CD4-positive, CD25-positive, alpha-beta regulatory T cell (primary cell): ENCODE measurements at regions not wholly inside any gene's neighbourhood (a gene's known extent, or its start where the extent isn't known, plus 50 kb on each side); places are given as distances from the start of the nearest gene placed in this dataset.
"Not testable (repeated sequence)": the region's sequence is repeated elsewhere in the genome, so short reads cannot be mapped to it uniquely, and the experiment has no call there.

Source experiments
- ATAC-seq, 2 donors: fragments of 150-1000 bp; cut with Tn5 transposase; one replicate each; pipeline ENCODE4 v1.10.0; 2021; ENCODE audit warnings: low read depth in 2 of 2, moderate number of reproducible peaks in 2 of 2, moderate library complexity in 1 of 2
- DNase-seq, 3 donors: peaks; one replicate each; pipeline versions ENCODE4 v3.0.0 to v3.0.0-alpha.2; 2012 to 2022; ENCODE audit warnings: mixed read lengths in 1 of 3
- H3K27ac ChIP-seq: one replicate; pipeline ENCODE4 v1.7.0; 2013; ENCODE audit warnings: mild to moderate bottlenecking, low read length; ENCODE audit not compliant: insufficient read depth, poor library complexity, severe bottlenecking
- H3K27me3 ChIP-seq: one replicate; pipeline ENCODE4 v1.7.0; 2013; ENCODE audit warnings: low read length; ENCODE audit not compliant: control insufficient read depth, insufficient read depth
- H3K36me3 ChIP-seq: one replicate; pipeline ENCODE4 v1.7.0; 2013; ENCODE audit warnings: mild to moderate bottlenecking, low read length, moderate library complexity; ENCODE audit not compliant: control insufficient read depth, insufficient read depth
- H3K4me1 ChIP-seq: 2 replicates; pipeline ENCODE4 v1.7.0; 2013; ENCODE audit warnings: mild to moderate bottlenecking, low read length; ENCODE audit not compliant: insufficient read depth, control insufficient read depth, poor library complexity, severe bottlenecking
- H3K4me3 ChIP-seq: one replicate; pipeline ENCODE4 v1.7.0; 2013; ENCODE audit warnings: low read depth, mild to moderate bottlenecking, low read length, moderate library complexity
- H3K9me3 ChIP-seq, 2 experiments: 1 replicate in 1 of 2; 2 replicates in 1 of 2; pipeline ENCODE4 v1.7.0; 2013; ENCODE audit warnings: low read length in 2 of 2, mild to moderate bottlenecking in 1 of 2, moderate library complexity in 1 of 2; ENCODE audit not compliant: control insufficient read depth in 2 of 2
- H3K27ac Mint-ChIP-seq, 3 donors: one replicate each; pipeline ENCODE4 v1.8.0; 2020 to 2022; ENCODE audit warnings: mild to moderate bottlenecking in 3 of 3, mixed read lengths in 3 of 3, moderate library complexity in 2 of 3
- H3K27me3 Mint-ChIP-seq: one replicate; pipeline ENCODE4 v1.8.0; 2022; ENCODE audit warnings: mild to moderate bottlenecking, mixed read lengths
- H3K36me3 Mint-ChIP-seq: one replicate; pipeline ENCODE4 v1.8.0; 2020; ENCODE audit warnings: mixed read lengths
- H3K4me1 Mint-ChIP-seq, 4 donors: one replicate each; pipeline ENCODE4 v1.8.0; 2020 to 2022; ENCODE audit warnings: mixed read lengths in 4 of 4, mild to moderate bottlenecking in 1 of 4
- H3K4me3 Mint-ChIP-seq, 4 donors: one replicate each; pipeline ENCODE4 v1.8.0; 2020 to 2022; ENCODE audit warnings: mild to moderate bottlenecking in 4 of 4, mixed read lengths in 4 of 4, moderate library complexity in 3 of 4
- H3K9me3 Mint-ChIP-seq, 7 donors: one replicate each; pipeline ENCODE4 v1.8.0; 2020 to 2022; ENCODE audit warnings: mixed read lengths in 7 of 7, mild to moderate bottlenecking in 3 of 7, moderate library complexity in 2 of 7

- peaks cover 3% of the 10 kb centered on the region for H3K36me3 Mint-ChIP-seq
These were observed 105.7 kb upstream of the TRPM1 start for GRCh38 chr15:31207246-31207645.

GRCh38 chr15:31207861-31208260 lies 106.3 kb upstream of the TRPM1 start:
- H3K4me1 Mint-ChIP-seq: peaks cover 4 to 36% (median 19%) of the 10 kb centered on the region in 4 donors
- not testable (repeated sequence) for H3K27me3 ChIP-seq, H3K9me3 ChIP-seq, ATAC-seq, H3K4me3 ChIP-seq, H3K36me3 Mint-ChIP-seq, DNase-seq, H3K36me3 ChIP-seq, H3K9me3 Mint-ChIP-seq, H3K27ac ChIP-seq
- H3K27ac Mint-ChIP-seq: peak overlapping the region in 2 of 3 donors; percentile 69 to 86
- peaks cover 17% of the 10 kb centered on the region for H3K27me3 Mint-ChIP-seq
- peaks cover 27% of the 10 kb centered on the region for H3K4me1 ChIP-seq
- peak overlapping the region in 2 of 4 donors; percentile 2 to 27 for H3K4me3 Mint-ChIP-seq

More at GRCh38 chr15:31207246-31207645, 105.7 kb upstream of the TRPM1 start:
- peaks cover 4 to 42% (median 22%) of the 10 kb centered on the region in 4 donors for H3K4me1 Mint-ChIP-seq
- peak overlapping the region; percentile 69 to 93 (median 86) for H3K27ac Mint-ChIP-seq
- no peak overlapping the region for H3K4me3 ChIP-seq
- peaks cover 0 to 2% (median 0%) of the 10 kb centered on the region in 7 donors for H3K9me3 Mint-ChIP-seq
- H3K27ac ChIP-seq: no peak overlapping the region
- peak; percentile 86 to 89 for ATAC-seq
- H3K27me3 Mint-ChIP-seq: peaks cover 12% of the 10 kb centered on the region
- H3K4me1 ChIP-seq: peaks cover 31% of the 10 kb centered on the region
- DNase-seq: peak in 2 of 3 donors; percentile 51 to 76
- H3K4me3 Mint-ChIP-seq: peak overlapping the region in 3 of 4 donors; percentile 27 to 44 (median 33)
- no peaks in the 10 kb centered on the region for H3K9me3 ChIP-seq
- no peaks in the 10 kb centered on the region for H3K36me3 ChIP-seq
- no peaks in the 10 kb centered on the region for H3K27me3 ChIP-seq

DNA sequence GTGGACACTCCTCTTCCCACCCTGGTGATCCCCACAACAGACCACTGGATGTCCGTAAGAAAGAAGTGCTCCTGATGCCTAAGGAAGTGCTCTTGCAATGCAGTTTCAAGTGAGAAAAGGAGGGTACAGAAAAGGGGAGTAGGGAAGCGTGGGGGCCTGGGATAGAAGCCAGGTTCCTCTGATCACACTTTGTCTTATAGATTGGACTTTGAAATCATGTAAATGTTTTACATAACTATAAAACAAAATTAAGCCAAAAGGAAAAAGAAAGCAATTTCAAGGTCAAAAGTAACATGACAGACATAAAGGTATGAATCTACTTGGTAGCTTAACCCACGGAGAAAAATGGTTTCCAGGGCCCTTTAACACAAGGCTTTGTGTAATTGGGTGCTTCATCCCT lies 107.3 kb upstream of the TRPM1 start:
- Histone ChIP-seq H3K27me3 (no peaks in the 10 kb centered on the region), H3K27ac (no peak overlapping the region), H3K36me3 (no peaks in the 10 kb centered on the region), H3K4me3 (no peak overlapping the region), H3K9me3 (no peaks in the 10 kb centered on the region), H3K4me1 (peaks cover 19% of the 10 kb centered on the region)
- peaks cover 0 to 2% (median 0%) of the 10 kb centered on the region in 7 donors for H3K9me3 Mint-ChIP-seq
- H3K27ac Mint-ChIP-seq: no peak overlapping the region
- H3K27me3 Mint-ChIP-seq: peaks cover 17% of the 10 kb centered on the region
- peaks cover 4 to 31% (median 17%) of the 10 kb centered on the region in 4 donors for H3K4me1 Mint-ChIP-seq
- no peak for ATAC-seq
- peaks cover 3% of the 10 kb centered on the region for H3K36me3 Mint-ChIP-seq
- H3K4me3 Mint-ChIP-seq: no peak overlapping the region
- no peak for DNase-seq

DNA sequence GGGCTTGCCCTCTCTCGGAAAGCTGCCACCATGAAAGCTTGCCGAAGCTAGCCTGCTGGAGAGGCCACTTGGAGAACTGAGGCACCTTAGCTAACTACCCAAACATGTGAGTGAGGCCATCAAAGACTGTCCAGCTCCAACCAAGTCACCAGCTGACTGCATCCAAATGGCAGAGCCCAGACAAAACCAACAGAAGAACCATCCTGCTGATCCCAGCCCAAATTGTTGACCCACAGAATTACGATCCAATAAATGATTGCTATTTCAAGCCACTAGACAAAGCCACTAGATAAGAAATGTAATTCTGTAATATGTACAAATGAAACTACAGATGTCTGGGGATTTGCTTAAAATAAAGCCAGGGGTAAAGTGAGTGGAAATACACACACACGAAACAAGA lies 109.8 kb upstream of the TRPM1 start:
- DNase-seq: no peak
- Mint-ChIP-seq H3K27ac (peak overlapping the region in 1 of 3 donors; percentile 14), H3K9me3 (peaks cover 0 to 2% (median 0%) of the 10 kb centered on the region in 7 donors), H3K4me1 (peaks cover 4 to 41% (median 19%) of the 10 kb centered on the region in 4 donors), H3K4me3 (peak overlapping the region in 1 of 4 donors; percentile 93), H3K36me3 (peaks cover 3% of the 10 kb centered on the region), H3K27me3 (peaks cover 10% of the 10 kb centered on the region)
- no peak for ATAC-seq
- Histone ChIP-seq H3K9me3 (no peaks in the 10 kb centered on the region), H3K27ac (no peak overlapping the region), H3K36me3 (no peaks in the 10 kb centered on the region), H3K27me3 (no peaks in the 10 kb centered on the region), H3K4me3 (no peak overlapping the region), H3K4me1 (peaks cover 37% of the 10 kb centered on the region)

GRCh38 chr15:31212326-31213080 lies 111.0 kb upstream of the TRPM1 start:
- DNase-seq: no peak
- Histone ChIP-seq H3K9me3 (no peaks in the 10 kb centered on the region), H3K27me3 (no peaks in the 10 kb centered on the region), H3K4me3 (no peak overlapping the region), H3K4me1 (peaks cover 32% of the 10 kb centered on the region), H3K27ac (no peak overlapping the region), H3K36me3 (no peaks in the 10 kb centered on the region)
- Mint-ChIP-seq H3K9me3 (peaks cover 0 to 2% (median 0%) of the 10 kb centered on the region in 7 donors), H3K4me3 (no peak overlapping the region), H3K27ac (peak overlapping the region in 2 of 3 donors; percentile 65 to 78), H3K4me1 (peaks cover under 1 to 41% (median 22%) of the 10 kb centered on the region in 4 donors), H3K36me3 (peaks cover 3% of the 10 kb centered on the region), H3K27me3 (peaks cover 10% of the 10 kb centered on the region)
- no peak for ATAC-seq

GRCh38 chr15:31214158-31214863 lies 112.3 kb upstream of the KLF13 start:
- no peaks in the 10 kb centered on the region for H3K9me3 ChIP-seq
- no peak overlapping the region for H3K27ac ChIP-seq
- Mint-ChIP-seq H3K36me3 (peaks cover 3% of the 10 kb centered on the region), H3K27ac (peak overlapping the region; percentile 86 to 91 (median 90)), H3K9me3 (no peaks in the 10 kb centered on the region), H3K27me3 (peaks cover 9% of the 10 kb centered on the region), H3K4me3 (peak overlapping the region; percentile 58 to 86 (median 77)), H3K4me1 (peaks cover 5 to 48% (median 17%) of the 10 kb centered on the region in 4 donors)
- H3K4me1 ChIP-seq: peaks cover 24% of the 10 kb centered on the region
- H3K4me3 ChIP-seq: no peak overlapping the region
- peak in 1 of 3 donors; percentile 55 for DNase-seq
- H3K27me3 ChIP-seq: no peaks in the 10 kb centered on the region
- no peaks in the 10 kb centered on the region for H3K36me3 ChIP-seq
- ATAC-seq: no peak

DNA sequence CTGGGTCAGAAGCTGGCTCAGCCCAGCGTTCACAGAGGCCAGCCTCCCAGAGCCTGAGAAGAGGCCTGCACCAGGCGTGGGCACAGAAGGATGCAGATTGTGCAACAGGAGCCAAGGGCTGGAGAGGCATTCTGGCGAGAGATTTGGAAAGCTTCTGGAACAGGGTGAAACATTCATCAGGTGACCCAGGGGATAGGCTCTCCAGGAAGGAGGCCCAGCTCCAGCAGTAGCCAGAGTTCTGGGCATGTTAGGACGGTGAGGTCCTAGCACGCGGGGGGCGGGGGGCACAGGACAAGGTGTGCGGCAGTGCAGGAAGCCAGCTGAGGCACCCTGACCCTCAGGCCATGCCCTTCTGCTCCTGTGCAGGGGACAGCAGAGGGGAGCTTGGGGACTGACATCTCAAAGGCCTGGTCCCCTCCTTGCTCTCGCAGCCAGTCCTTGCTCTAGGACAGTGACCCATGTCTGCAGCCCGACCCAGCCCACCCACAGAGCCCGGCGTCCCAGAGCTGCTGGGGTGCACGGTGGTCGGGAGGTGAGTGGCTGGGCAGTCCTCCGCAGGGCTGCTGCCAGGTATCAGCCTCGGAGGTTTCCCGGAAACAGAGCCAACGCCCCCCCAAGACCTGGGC lies 111.7 kb upstream of the KLF13 start:
- Mint-ChIP-seq H3K27me3 (peaks cover 4% of the 10 kb centered on the region), H3K36me3 (peaks cover 3% of the 10 kb centered on the region), H3K4me3 (peak overlapping the region; percentile 69 to 86 (median 77)), H3K9me3 (no peaks in the 10 kb centered on the region), H3K27ac (peak overlapping the region; percentile 86 to 91 (median 90)), H3K4me1 (peaks cover 5 to 48% (median 15%) of the 10 kb centered on the region in 4 donors)
- DNase-seq (no peak), ATAC-seq (no peak)
- no peaks in the 10 kb centered on the region for H3K9me3 ChIP-seq
- no peak overlapping the region for H3K4me3 ChIP-seq
- peaks cover 24% of the 10 kb centered on the region for H3K4me1 ChIP-seq
- H3K36me3 ChIP-seq: no peaks in the 10 kb centered on the region
- H3K27me3 ChIP-seq: no peaks in the 10 kb centered on the region
- H3K27ac ChIP-seq: peak overlapping the region; percentile 74
